Ramos (cell line): ENCODE measurements at regions not wholly inside any gene's neighbourhood (a gene's known extent, or its start where the extent isn't known, plus 50 kb on each side); places are given as distances from the start of the nearest gene placed in this dataset.
"Not testable (repeated sequence)": the region's sequence is repeated elsewhere in the genome, so short reads cannot be mapped to it uniquely, and the experiment has no call there.

Experiments used
- in situ Hi-C: fragments of 300-500 bp; cut with MboI; formaldehyde crosslinking; loops from one replicate; pipeline ENCODE4 v1.14.3; 2022; ENCODE audit warnings: low sequenced_read_pairs; ENCODE audit not compliant: unreplicated experiment

DNA sequence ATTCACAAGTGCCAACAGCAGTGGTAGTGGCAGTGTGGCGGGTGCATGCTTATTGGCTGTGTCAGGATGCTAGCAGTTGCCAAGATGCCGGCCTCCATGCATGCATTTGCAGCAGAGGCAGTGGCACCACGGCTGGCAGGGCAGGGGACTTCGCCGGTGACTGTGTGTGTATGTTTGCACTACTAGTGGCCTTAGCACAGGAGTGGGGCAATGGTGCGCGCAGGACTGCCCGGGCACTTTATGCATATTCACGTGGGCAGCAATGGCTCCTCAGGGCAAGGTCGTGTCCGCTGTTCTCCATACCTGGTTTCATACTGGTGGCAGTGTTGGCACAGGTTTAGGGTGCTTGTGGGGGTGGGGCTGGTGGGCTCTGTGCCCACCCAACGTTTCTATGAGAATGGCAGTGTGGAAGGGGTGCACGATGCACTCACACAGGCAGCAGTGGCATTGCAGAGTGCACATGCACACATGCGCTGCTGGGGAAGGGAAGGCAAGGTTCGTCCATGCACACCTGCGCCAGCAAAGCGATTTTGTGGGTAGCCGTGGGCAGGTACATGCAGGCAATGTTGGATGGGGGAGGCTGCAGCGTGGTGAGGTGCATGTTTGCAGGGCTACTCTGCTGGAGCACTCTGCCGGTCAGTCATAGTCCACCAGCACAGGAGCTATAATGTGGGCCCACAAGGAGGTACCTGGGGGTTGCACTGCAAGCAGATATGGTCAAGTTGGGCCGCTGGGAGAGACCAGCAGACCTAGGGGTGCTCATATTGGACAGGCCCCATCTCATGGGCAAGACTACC, 338.9 kb upstream of the TECRL start:
- in situ Hi-C loops, result no loop called here

DNA sequence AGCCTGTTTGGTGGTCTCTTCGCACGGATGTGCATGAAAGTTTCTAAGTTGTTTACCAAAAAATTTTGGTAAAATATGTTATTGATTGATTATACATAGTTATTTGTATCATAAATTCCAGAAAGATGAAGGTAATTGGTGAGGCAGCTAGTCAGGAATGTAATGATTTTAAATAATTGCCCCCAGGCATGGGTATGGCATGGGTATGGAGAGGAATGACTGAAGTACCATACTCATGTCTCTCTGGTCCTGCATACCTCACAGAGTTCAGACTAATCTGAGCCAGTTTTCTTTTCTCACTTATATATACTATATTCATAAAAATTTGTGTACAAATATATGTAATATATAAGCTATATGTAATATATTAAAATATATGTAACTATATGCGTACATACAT, 329.0 kb upstream of the TECRL start:
- in situ Hi-C loops, result no loop called here

DNA sequence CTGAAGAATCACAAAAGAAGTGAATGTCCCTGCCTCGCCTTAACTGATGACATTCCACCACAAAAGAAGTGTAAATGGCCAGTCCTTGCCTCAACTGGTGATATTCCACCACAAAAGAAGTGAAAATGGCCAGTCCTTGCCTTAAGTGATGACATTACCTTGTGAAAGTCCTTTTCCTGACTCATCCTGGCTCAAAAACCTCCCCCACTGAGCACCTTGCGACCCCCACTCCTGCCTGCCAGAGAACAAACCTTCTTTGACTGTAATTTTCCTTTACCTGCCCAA, 328.5 kb upstream of the TECRL start:
- in situ Hi-C loops, result not testable (repeated sequence)

DNA sequence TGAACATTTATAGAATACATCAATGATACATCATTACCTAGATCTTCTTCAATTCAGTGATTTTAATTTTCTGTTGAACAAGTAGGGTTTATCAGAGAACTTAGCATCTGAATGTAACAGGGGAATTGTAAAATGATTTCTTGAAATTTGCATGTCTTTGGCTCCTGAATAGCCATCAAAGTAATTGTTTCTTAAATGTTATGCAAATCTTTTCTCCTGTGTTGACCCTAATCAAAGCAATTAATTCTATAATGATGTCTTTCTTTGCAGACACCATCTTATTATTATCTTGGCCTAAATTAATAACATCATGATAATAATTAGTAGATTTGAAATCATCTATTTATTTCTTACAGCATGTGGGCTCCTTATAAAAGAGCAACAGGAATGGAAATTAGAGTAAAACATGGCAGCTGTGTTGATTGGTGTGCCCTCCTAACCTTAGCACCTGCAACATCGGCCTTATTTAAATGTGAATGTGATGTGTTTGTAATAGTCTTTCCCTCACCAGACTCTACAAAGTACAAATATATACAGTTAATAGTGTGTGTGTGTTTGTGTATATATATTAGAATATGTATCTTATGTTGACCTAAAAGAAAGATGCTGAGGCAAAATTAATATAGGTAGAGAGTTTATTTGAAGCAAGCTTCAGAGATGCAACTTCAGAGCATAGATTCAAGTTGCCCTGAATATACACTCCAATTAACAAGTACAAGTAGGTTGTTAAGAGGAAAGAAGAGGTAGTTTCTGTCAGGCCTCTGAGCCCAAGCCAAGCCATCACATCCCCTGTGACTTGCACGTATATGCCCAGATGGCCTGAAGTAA, 328.0 kb upstream of the TECRL start:
- in situ Hi-C loops, result no loop called here

DNA sequence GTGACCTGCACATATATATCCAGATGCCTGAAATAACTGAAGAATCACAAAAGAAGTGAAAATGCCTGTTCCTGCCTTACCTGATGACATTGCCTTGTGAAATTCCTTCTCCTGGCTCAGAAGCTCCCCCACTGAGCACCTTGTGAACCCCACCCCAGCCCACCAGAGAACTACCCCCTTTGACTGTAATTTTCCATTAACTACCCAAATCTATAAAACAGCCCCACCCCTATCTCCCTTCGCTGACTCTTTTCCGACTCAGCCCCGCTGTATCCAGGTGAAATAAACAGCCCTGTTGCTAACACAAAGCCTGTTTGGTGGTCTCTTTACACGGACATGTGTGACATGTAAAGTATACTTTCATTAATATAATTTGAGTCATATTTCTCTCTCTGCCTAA, 320.3 kb upstream of the TECRL start:
- in situ Hi-C loops, result no loop called here

DNA sequence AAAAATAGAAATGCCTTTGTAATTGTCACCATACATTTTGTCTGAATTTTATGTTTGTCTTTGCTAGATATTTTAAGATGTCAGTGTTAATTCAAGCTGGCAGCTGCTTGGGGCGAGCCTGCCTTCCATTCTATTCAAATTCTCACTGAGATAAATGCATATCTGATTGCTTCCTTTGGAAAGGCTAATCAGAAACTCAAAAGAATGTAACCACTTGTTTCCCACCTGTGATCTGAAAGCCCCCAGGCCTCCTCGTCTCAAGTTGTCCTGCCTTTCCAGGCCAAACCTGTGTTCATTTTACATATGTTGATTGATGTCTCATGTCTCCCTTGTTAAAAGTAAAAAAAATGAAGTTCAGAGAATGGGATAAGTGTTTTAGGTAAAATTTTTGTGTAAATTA, 318.7 kb upstream of the TECRL start:
- in situ Hi-C loops, result no loop called here

DNA sequence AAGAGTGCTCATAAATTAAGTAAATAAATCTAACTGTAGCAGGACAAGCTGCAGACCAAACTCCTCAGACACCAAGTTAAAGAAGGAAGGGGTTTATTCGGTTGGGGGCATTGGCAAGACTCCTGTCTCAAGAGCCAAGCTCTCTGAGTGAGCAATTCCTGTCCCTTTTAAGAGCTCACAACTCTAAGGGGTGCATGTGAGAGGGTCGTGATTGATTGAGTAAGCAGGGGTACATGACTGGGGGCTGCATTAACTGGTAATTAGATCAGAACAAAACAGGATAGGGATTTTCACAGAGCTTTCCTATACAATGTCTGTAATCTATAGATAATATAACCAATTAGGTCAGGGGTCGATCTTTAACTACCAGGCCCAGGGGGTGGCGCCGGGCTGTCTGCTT, 318.1 kb upstream of the TECRL start:
- in situ Hi-C loops, result not testable (repeated sequence)

DNA sequence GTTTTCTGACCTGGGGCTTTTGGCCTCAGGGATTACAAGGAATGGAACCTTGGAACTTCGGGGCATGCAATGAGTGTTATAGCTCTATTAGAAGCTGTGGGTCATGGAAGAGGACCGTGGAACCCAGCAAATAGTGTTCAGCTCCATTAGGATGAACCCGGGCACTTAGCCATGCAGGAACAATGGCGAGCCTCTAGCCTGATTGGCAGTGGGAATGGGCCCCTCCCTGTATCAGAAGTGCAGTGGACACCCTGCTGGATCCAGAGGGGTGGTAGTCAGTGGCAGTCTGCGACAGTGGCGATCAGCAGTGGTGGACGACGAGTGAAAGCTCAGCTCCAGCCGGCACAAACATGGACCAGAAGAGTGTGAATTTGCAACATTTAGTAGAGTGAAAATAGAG, 315.4 kb upstream of the TECRL start:
- in situ Hi-C loops, result no loop called here

DNA sequence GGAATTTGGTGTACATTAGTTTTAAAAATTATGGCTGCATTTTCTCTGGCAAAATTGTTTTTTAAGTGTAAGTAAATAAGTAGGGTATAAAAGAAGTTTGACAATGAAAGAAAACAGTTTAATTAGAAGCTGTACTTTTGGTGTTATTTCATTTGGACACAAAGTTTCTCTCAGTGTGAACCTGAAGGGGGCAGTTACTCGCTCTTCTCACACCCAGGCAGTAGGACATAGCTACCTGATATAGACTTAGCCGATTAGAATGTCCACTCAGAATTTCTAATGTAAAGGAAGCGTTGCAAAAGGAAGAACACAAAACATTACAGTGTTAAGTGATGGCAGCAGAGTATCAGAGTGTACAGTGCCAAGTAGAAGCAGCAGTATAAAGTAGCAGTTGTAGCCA, 311.9 kb upstream of the TECRL start:
- in situ Hi-C loops, result no loop called here

DNA sequence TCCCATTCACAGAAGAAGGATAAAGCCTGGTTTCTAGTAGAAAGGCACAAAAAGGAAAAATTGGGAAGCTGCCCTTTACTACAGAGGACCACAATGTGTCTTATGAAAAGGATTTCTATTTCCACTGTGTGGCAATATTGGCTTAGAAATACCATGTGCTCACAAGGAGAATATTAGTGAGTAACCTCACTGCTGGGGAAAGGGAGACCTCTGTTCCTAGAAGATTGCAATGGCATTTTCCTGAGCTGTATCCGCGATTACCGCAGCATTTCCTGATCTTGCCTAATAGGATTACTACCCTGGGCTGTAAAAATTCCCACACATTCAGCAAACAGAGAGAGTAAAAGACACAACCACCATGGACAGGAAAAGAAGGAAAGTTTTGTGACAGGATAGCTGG, 308.8 kb upstream of the TECRL start:
- in situ Hi-C loops, result no loop called here

DNA sequence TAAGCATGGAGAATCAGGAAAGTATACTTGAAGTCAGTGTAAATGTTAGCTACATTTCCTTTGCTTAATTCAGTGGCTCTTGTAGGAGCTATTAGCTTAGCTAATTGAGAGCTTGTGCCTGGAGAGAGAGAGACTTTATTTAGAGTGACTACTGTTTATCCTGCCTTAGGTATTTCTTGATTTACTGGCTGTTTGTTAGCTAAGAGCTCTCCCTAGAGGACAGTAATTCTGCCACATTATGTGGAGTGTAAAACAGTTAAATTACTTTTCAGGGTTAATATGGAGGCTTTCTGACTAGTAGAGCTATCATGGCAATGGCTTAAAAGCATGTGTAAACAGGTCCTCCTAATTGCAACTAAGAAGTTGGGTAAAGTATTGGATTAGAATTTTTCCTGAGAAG, 306.5 kb upstream of the TECRL start:
- in situ Hi-C loops, result no loop called here

DNA sequence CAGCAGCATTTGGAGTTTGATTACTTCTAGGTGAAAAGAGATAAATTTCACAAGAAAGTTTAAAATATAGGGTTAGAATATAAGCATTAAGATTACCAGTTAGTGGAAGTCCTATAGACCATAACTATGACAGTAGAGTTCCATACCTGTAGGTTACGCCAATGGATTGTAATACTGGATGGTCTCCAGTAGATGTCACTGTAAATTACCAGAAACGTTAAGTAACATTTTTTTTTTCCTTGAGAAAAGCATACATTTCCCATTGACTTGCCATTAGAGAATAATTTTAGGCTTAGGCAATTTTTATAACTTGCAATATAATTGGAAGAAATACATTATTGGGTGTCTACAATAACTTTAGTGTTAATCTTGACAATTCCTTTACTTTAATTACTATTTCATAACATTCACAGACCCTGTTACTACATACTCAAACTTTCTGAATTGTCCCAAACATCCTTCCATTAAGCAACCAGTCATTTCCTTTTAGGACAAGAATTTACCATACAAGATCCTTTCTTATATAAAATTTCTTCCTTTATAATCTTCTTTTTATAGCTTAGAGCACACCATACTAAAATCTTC, 304.1 kb upstream of the TECRL start:
- in situ Hi-C loops, result no loop called here

DNA sequence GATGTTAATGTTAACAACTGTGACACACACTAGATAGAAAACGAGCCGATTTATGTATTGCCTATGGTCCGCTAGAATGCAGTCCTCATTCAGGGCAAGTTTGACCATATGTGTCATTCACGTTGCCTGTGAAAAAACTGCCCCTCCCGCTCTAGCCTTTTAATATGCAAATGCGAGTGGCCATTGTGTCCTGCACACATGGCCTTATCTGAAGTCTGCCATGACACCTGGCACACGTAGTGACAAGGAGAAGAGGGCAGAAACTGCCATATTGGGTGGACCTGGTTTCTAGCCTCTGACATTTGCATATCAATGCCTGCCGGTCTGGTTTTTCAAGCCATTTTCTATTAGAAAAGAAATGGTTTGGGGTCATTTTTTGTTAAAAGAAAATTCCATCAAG, 303.3 kb upstream of the TECRL start:
- in situ Hi-C loops, result no loop called here

DNA sequence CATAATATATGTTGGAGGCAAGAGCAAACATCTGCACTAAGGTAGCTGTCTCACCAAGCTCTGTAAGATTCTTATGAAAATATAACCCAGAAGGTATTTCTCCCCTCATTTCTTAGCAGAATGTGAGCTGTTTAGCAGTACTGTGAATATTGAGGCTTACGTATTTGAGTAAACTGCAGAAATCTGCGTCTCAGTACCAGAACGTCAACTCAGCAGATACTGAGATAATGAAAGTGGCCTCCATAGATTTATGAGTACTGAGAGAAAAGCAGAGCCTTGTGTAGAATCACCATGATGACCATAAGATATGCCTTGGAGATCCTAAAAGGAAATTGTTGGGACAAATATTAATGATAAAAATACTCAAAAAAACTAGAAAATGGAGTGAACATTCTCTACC, 296.7 kb upstream of the TECRL start:
- in situ Hi-C loops, result no loop called here

DNA sequence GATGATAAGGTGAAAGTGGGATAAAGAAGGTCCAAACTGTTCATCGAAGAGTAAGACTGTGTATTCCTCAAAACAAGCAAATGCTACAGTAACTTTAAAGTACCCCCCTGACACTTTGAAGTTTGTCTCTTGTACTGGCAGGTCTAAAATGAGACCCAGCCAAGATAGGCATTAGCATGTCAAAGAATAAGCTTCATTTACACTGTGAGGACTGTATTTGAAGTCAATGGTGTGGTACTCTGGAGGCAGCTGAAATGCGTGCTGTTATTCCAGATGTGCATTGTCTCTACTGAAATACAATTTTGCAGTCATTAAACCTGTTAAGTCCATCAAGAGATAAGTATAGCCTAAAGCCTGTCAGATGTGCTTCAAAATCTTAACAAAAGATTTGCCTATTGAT, 288.9 kb upstream of the TECRL start:
- in situ Hi-C loops, result no loop called here

DNA sequence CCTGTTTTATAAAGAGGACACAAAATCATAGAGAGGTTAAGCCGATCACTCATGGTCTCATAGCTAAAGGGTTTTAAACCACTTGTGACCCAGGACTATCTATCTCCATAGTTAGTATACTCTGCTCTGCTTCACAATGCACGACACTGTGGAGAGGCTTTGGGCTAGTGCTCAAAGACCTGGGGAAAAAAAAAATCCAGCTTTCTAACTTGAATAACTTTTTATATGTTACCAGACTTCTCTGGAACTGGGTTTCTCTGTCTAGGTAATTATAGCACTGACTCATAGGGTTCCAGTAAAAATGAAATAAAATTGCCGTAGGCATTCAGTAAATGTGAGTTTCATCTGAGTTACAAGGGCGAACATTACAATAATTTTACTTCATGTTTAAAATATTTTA, 273.7 kb upstream of the TECRL start:
- in situ Hi-C loops, result no loop called here

DNA sequence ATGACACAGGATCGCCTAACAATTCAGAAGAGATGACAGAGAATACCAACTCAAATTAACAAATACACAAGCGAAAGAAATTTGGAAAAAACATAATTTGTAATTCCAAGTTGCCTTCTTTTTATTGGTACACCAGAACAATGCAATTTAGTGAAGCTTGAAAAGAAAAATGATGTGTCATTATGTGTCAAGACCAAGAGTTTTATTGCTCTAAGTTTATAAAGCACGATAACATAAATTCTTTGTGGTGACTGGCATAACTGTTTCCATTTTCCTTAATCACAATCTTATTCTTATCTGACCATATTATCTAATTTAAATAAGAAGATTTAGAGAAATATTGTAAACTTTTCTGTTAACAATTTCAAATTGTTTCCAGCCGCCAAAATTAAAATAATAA, 273.2 kb upstream of the TECRL start:
- in situ Hi-C loops, result no loop called here

DNA sequence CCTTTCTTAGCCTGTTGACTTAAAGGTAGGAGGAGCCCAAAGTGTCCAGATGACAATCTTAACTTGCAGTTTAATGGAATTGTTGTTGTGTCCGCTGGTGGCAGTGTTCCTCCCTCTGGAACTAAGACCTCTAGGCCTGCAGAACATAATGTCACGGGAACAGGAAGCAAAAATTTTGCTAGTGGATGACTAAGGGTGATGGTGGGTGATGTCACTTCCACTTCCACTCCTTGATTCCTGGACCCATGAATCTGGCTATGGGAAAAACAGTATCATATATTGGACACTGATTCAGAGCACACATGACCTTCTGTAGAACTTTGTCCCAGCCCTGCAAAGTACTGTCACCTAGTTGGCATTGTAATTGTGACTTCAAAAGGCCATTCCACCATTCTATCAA, 263.9 kb upstream of the TECRL start:
- in situ Hi-C loops, result not testable (repeated sequence)

DNA sequence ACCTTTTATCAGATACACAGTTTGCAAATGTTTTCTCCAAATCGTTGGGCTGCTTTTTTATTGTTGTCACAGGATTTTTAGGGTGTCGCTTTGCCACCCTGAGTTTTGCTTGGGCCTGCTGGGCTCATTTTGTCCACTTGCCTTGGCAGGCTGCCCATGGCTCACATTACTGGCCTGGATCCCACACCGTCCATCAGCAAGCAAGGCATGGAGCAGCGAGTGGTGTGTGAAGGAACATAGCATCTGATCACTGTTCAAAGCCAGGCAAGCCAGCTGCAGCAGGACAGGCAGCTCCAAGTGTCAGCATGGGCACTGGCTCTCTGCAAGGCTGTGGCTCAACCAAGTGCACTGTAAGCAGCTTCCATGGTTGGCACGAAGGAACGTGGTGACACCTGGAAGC, 261.4 kb upstream of the TECRL start:
- in situ Hi-C loops, result no loop called here

DNA sequence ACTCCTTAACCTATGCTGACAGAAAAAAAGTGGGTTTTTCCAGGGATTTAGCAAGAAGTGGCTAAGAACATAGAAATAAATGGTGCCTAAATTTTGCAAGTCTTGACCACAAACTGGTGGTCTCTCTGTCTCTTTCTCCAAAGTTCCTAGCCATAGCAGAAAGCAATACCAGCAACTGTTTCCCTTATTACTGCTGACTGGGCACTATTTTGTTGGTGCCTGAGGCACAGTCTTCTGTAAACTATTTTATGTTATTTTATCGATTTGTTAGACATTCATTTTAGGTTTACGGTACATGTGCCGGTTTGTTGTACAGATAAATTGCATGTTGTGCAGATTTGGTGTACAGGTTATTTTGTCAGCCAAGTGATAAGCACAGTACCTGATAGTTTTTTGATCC, 234.6 kb upstream of the TECRL start:
- in situ Hi-C loops, result no loop called here

DNA sequence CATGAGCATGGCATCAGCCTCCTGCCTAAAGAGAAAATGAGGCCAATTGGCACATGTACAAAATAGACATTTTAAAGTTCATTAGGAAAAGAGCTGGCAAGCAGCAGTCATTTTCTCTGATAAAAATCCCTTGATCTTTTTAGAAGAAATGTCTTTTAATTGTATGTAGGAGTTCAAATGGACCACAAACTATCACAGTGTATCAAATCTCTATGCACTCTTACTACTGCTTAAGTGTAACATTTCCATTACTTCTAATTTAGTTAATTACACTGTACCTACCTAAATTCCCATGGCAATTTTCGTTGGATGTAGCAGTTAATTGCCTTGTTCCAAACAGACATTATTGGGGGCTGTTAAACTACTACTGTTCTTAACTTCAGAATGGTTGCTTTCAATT, 233.7 kb upstream of the TECRL start:
- in situ Hi-C loops, result no loop called here

DNA sequence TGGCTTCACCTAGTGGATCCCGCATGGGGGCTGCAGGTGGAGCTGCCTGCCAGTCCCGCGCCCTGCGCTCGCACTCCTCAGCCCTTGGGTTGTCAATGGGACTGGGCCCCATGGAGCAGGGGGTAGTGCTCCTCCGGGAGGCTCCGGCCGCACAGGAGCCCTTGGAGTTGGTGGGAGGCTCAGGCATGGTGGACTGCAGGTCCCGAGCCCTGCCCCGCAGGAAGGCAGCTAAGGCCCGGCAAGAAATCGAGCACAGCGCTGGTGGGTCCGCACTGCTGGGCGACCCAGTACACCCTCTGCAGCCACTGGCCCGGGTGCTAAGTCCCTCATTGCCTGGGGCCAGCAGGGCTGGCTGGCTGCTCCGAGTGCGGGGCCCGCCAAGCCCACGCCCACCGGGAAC, 231.2 kb upstream of the TECRL start:
- in situ Hi-C loops, result not testable (repeated sequence)
